Trophoblast cell (in vitro differentiated cells and primary cell): ENCODE measurements at regions not wholly inside any gene's neighbourhood (a gene's known extent, or its start where the extent isn't known, plus 50 kb on each side); places are given as distances from the start of the nearest gene placed in this dataset.
A peak's percentile ranks its signal among the peaks of the same experiment; 100 is the strongest.

Experiments used
- DNase-seq, 2 donors: peaks; one replicate each; pipeline ENCODE4 v3.0.0-alpha.2; 2016
- H2AFZ ChIP-seq: 2 replicates; pipeline ENCODE4 v1.6.1; 2013; ENCODE audit warnings: low read length, moderate library complexity, mild to moderate bottlenecking; ENCODE audit not compliant: insufficient read depth, poor library complexity
- H2AK5ac ChIP-seq: 2 replicates; pipeline ENCODE4 v1.6.1; 2013; ENCODE audit warnings: mild to moderate bottlenecking, low read length
- H2BK120ac ChIP-seq: 2 replicates; pipeline ENCODE4 v1.6.1; 2013; ENCODE audit warnings: low read length, mild to moderate bottlenecking, moderate library complexity; ENCODE audit not compliant: insufficient read depth, poor library complexity
- H2BK12ac ChIP-seq: 2 replicates; pipeline ENCODE4 v1.6.1; 2013; ENCODE audit warnings: mild to moderate bottlenecking, low read length, moderate library complexity
- H2BK5ac ChIP-seq: 2 replicates; pipeline ENCODE4 v1.6.1; 2013; ENCODE audit warnings: low read length, low read depth, moderate library complexity, mild to moderate bottlenecking; ENCODE audit not compliant: poor library complexity
- H3K14ac ChIP-seq: 2 replicates; pipeline ENCODE4 v1.6.1; 2013; ENCODE audit warnings: mild to moderate bottlenecking, low read length
- H3K18ac ChIP-seq: 2 replicates; pipeline ENCODE4 v1.6.1; 2013; ENCODE audit warnings: mild to moderate bottlenecking, low read length
- H3K23ac ChIP-seq: 2 replicates; pipeline ENCODE4 v1.6.1; 2013; ENCODE audit warnings: low read length
- H3K27ac ChIP-seq: 2 replicates; pipeline ENCODE4 v1.5.1; 2013; ENCODE audit warnings: low read depth, mild to moderate bottlenecking, inconsistent platforms, low read length, moderate library complexity
- H3K27me3 ChIP-seq: 2 replicates; pipeline ENCODE4 v1.6.1; 2013; ENCODE audit warnings: inconsistent platforms, mild to moderate bottlenecking, low read length, moderate library complexity; ENCODE audit not compliant: insufficient read depth
- H3K36me3 ChIP-seq, 2 experiments: 1 replicate in 1 of 2; 2 replicates in 1 of 2; pipeline ENCODE4 v1.6.1; 2013; ENCODE audit warnings: low read length in 2 of 2, mild to moderate bottlenecking in 2 of 2, moderate library complexity in 1 of 2; ENCODE audit not compliant: insufficient read depth in 2 of 2, control insufficient read depth in 1 of 2
- H3K4ac ChIP-seq: 2 replicates; pipeline ENCODE4 v1.6.1; 2013; ENCODE audit warnings: low read depth, mild to moderate bottlenecking, low read length, moderate library complexity
- H3K4me1 ChIP-seq, 2 experiments: 1 replicate in 1 of 2; 2 replicates in 1 of 2; pipeline ENCODE4 v1.6.1; 2013; ENCODE audit warnings: low read length in 2 of 2, mild to moderate bottlenecking in 2 of 2, moderate library complexity in 1 of 2; ENCODE audit not compliant: insufficient read depth in 2 of 2, control insufficient read depth in 1 of 2
- H3K4me2 ChIP-seq: 2 replicates; pipeline ENCODE4 v1.6.1; 2013; ENCODE audit warnings: inconsistent platforms, mild to moderate bottlenecking, low read length, moderate library complexity
- H3K4me3 ChIP-seq: 2 replicates; pipeline ENCODE4 v1.5.1; 2013; ENCODE audit warnings: mild to moderate bottlenecking, low read depth, low read length, inconsistent platforms
- H3K79me1 ChIP-seq: one replicate; pipeline ENCODE4 v1.6.1; 2013; ENCODE audit warnings: low read length
- H3K79me2 ChIP-seq: 2 replicates; pipeline ENCODE4 v1.6.1; 2013; ENCODE audit warnings: low read length, mild to moderate bottlenecking; ENCODE audit not compliant: control insufficient read depth, insufficient read depth, poor library complexity
- H3K9ac ChIP-seq: 2 replicates; pipeline ENCODE4 v1.6.1; 2013; ENCODE audit warnings: mild to moderate bottlenecking, low read length
- H3K9me3 ChIP-seq: 2 replicates; pipeline ENCODE4 v1.6.1; 2013; ENCODE audit warnings: low read depth, mild to moderate bottlenecking, control low read depth, inconsistent platforms, low read length; ENCODE audit not compliant: insufficient read depth
- H4K12ac ChIP-seq: 2 replicates; pipeline ENCODE4 v1.6.1; 2013; ENCODE audit warnings: low read depth, mild to moderate bottlenecking, low read length, moderate library complexity
- H4K8ac ChIP-seq: 2 replicates; pipeline ENCODE4 v1.6.1; 2013; ENCODE audit warnings: low read depth, mild to moderate bottlenecking, low read length, moderate library complexity
- H4K91ac ChIP-seq: one replicate; pipeline ENCODE4 v1.6.1; 2013; ENCODE audit warnings: low read depth, mild to moderate bottlenecking, low read length, moderate library complexity
- WGBS: extraction: QIAGEN DNeasy Blood & Tissue Kit; methylation state at CpG from one replicate; pipeline ENCODE4 v1.1.7; 2013; ENCODE audit warnings: missing lambda C conversion rate; ENCODE audit not compliant: insufficient read length, insufficient coverage; ENCODE audit errors: extremely low coverage; 5-methylcytosine and 5-hydroxymethylcytosine counted together

GRCh38 chr7:142364551-142364950, 106.7 kb upstream of the PRSS58 start:
- Histone ChIP-seq H3K23ac (no peak overlapping the region), H3K79me2 (no peaks in the 10 kb centered on the region), H4K12ac (no peak overlapping the region), H3K9me3 (peaks cover 6% of the 10 kb centered on the region), H4K91ac (no peak overlapping the region), H2AFZ (no peak overlapping the region), H2BK5ac (no peak overlapping the region), H3K4me3 (no peak overlapping the region), H4K8ac (no peak overlapping the region), H3K27me3 (no peaks in the 10 kb centered on the region), H3K4me1 (peaks cover 6% of the 10 kb centered on the region in 2 experiments), H3K36me3 (no peaks in the 10 kb centered on the region), H3K14ac (no peak overlapping the region), H3K4me2 (no peak overlapping the region), H2AK5ac (no peak overlapping the region), H3K27ac (peak overlapping the region; percentile 5), H3K4ac (no peak overlapping the region), H2BK12ac (no peak overlapping the region), H3K18ac (no peak overlapping the region), H3K9ac (no peak overlapping the region), H2BK120ac (no peak overlapping the region), H3K79me1 (no peaks in the 10 kb centered on the region)
- no peak for DNase-seq
- WGBS, result no CpG with 5 or more reads among the region's 1 CpG

DNA sequence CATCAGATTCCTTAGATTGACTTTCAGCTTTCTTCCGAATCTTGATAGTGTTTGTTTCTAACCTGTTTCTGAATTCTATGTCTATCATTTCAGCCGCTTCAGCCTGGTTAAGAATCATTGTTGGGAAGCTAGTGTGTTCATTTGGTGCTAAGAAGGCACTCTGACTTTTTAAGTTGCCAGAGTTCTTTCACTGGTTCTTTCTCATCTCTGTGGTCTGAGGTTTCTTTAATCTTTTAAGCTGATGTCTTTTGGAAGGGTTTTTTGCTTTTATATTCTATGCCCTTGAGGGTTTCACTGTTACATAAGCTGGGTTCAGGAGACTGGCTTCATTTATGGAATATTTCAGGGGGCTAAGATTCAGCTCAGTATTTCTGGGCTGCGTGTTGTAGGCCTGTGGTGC, 104.5 kb upstream of the PRSS58 start:
- peaks cover 1% of the 10 kb centered on the region for H3K9me3 ChIP-seq
- H2BK5ac ChIP-seq, result no peak overlapping the region
- H3K23ac ChIP-seq, result no peak overlapping the region
- no peak overlapping the region for H4K8ac ChIP-seq
- DNase-seq, result no peak
- H3K4ac ChIP-seq, result no peak overlapping the region
- no peak overlapping the region for H4K91ac ChIP-seq
- no peaks in the 10 kb centered on the region for H3K79me1 ChIP-seq
- H3K18ac ChIP-seq, result no peak overlapping the region
- H3K4me3 ChIP-seq, result no peak overlapping the region
- no peak overlapping the region for H2BK120ac ChIP-seq
- H3K27me3 ChIP-seq, result no peaks in the 10 kb centered on the region
- no peak overlapping the region for H3K27ac ChIP-seq
- H2AK5ac ChIP-seq, result no peak overlapping the region
- no peaks in the 10 kb centered on the region for H3K36me3 ChIP-seq
- H3K4me1 ChIP-seq, result peaks cover 6% of the 10 kb centered on the region in 2 experiments
- no peak overlapping the region for H3K14ac ChIP-seq
- H3K9ac ChIP-seq, result no peak overlapping the region
- no peak overlapping the region for H4K12ac ChIP-seq
- H3K4me2 ChIP-seq, result no peak overlapping the region
- no peaks in the 10 kb centered on the region for H3K79me2 ChIP-seq
- no CpG with 5 or more reads among the region's 3 CpGs for WGBS
- no peak overlapping the region for H2AFZ ChIP-seq
- no peak overlapping the region for H2BK12ac ChIP-seq

GRCh38 chr7:142359694-142360279, 101.9 kb upstream of the PRSS58 start:
- no peak overlapping the region for H3K4me3 ChIP-seq
- no peak overlapping the region for H2AK5ac ChIP-seq
- no peak overlapping the region for H2AFZ ChIP-seq
- no peak overlapping the region for H3K27ac ChIP-seq
- H3K14ac ChIP-seq, result no peak overlapping the region
- WGBS, result no CpG with 5 or more reads among the region's 8 CpGs
- peaks cover under 1% of the 10 kb centered on the region in 2 experiments for H3K4me1 ChIP-seq
- no peaks in the 10 kb centered on the region for H3K79me1 ChIP-seq
- no peak overlapping the region for H2BK5ac ChIP-seq
- no peak overlapping the region for H3K9ac ChIP-seq
- H2BK120ac ChIP-seq, result no peak overlapping the region
- H3K4me2 ChIP-seq, result no peak overlapping the region
- no peak overlapping the region for H4K8ac ChIP-seq
- no peak for DNase-seq
- H3K23ac ChIP-seq, result no peak overlapping the region
- H3K79me2 ChIP-seq, result no peaks in the 10 kb centered on the region
- no peak overlapping the region for H4K91ac ChIP-seq
- H3K9me3 ChIP-seq, result no peaks in the 10 kb centered on the region
- no peak overlapping the region for H3K18ac ChIP-seq
- no peaks in the 10 kb centered on the region for H3K27me3 ChIP-seq
- no peak overlapping the region for H4K12ac ChIP-seq
- no peak overlapping the region for H3K4ac ChIP-seq
- H2BK12ac ChIP-seq, result no peak overlapping the region
- no peaks in the 10 kb centered on the region for H3K36me3 ChIP-seq

GRCh38 chr7:142357953-142358520, 100.2 kb upstream of the PRSS58 start:
- H3K9me3 ChIP-seq, result peaks cover 1% of the 10 kb centered on the region
- H3K4ac ChIP-seq, result no peak overlapping the region
- no peak overlapping the region for H3K23ac ChIP-seq
- H3K27me3 ChIP-seq, result no peaks in the 10 kb centered on the region
- H4K91ac ChIP-seq, result no peak overlapping the region
- peak; percentile 39 to 73 for DNase-seq
- H2AFZ ChIP-seq, result no peak overlapping the region
- WGBS, result no CpG with 5 or more reads among the region's 2 CpGs
- no peaks in the 10 kb centered on the region for H3K79me2 ChIP-seq
- H2AK5ac ChIP-seq, result no peak overlapping the region
- H3K14ac ChIP-seq, result no peak overlapping the region
- no peak overlapping the region for H3K9ac ChIP-seq
- no peaks in the 10 kb centered on the region for H3K4me1 ChIP-seq
- H2BK12ac ChIP-seq, result no peak overlapping the region
- H3K4me3 ChIP-seq, result no peak overlapping the region
- H2BK5ac ChIP-seq, result no peak overlapping the region
- H3K79me1 ChIP-seq, result no peaks in the 10 kb centered on the region
- H3K4me2 ChIP-seq, result no peak overlapping the region
- H3K18ac ChIP-seq, result no peak overlapping the region
- no peaks in the 10 kb centered on the region for H3K36me3 ChIP-seq
- no peak overlapping the region for H4K12ac ChIP-seq
- no peak overlapping the region for H4K8ac ChIP-seq
- H3K27ac ChIP-seq, result no peak overlapping the region
- H2BK120ac ChIP-seq, result no peak overlapping the region
